HG02840 (cell line): ENCODE measurements at regions not wholly inside any gene's neighbourhood (a gene's known extent, or its start where the extent isn't known, plus 50 kb on each side); places are given as distances from the start of the nearest gene placed in this dataset.

Experiments used
- ATAC-seq: cut with Tn5 transposase; IDR thresholded peaks from one replicate; pipeline ENCODE4 v1.9.1; 2021; ENCODE audit warnings: mild to moderate bottlenecking, moderate library complexity, moderate number of reproducible peaks; ENCODE audit not compliant: unreplicated experiment, low FRiP score

- no peak for ATAC-seq
Observed at GRCh38 chr12:43294916-43295315, 257.1 kb downstream of the ADAMTS20 start.

GRCh38 chr12:43294147-43294546 lies 257.9 kb downstream of the ADAMTS20 start:
- ATAC-seq = no peak

DNA sequence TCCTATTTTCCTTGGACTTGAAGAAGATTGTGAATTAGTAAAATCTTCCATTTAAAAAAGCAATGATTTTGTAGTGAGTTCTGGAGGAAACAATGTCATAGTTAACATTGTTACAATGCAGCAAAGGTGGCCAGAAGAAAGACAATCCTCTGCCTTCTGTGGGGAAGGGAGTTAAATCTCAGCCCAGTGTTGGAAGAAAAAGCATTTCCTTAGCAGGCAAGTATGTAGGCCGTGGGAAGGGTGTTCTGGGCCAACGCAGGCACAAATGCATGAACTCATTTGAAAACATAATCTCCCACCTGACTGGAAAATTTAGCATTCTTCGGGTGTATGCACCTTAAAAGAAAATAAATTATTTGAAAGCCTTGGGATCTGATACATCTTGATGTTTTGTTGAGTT lies 258.6 kb downstream of the ADAMTS20 start:
- ATAC-seq = no peak

GRCh38 chr12:43292699-43293098 lies 259.3 kb downstream of the ADAMTS20 start:
- no peak for ATAC-seq

DNA sequence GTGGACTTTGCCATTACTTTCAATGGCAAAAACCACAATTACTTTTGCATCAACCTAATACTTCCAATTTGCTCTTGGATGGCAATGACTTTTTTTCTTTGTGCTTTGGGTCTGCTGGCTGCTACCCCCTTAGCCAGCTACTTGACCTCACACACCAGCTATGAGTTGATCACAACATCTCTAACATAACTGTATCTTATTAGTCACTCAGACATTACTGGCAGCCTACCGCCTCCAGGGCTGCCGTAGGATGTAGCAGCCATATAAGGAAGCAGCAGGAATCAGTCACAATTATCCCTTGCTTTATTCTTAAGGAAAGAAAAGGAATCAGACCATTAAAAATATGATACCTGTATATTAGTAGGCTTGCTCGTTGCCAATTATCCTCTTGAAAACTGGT lies 260.5 kb downstream of the ADAMTS20 start:
- ATAC-seq = no peak

DNA sequence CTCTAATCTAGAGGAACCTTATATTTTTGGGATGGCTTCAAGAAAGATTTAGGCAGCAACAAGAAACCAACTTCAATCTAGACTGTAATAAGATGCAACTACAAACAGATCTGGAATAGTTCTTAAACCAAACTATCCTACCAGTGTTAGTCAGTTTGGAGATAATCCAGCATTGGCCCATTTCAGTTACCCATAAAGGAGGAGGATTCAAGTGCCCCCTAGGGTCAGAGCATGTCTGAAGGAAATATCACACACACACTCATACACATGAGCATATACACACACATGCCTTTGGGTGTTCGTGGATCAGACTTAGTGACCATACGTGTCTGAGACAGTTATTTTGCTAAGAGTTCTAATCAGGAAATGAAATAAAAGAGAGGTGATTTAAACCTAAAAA lies 261.2 kb downstream of the ADAMTS20 start:
- no peak for ATAC-seq

DNA sequence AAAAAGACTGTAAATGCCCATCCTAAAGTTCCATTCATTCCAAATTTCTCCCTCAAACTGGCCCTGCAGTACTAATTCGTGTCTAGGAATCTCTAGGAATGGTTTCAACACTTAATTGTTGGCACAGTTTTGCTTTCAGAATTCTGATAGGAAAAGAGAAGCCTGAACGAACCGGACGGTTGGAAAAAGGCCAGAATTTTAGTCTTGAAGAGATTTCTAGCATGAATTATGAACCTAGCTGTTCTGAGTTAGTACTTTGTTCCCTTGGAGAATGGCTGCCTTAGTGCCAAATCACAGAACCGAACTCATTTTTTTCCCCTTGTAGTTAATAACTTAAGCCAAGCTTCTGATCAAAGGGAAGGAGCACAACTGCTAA lies 262.6 kb downstream of the ADAMTS20 start:
- no peak for ATAC-seq

DNA sequence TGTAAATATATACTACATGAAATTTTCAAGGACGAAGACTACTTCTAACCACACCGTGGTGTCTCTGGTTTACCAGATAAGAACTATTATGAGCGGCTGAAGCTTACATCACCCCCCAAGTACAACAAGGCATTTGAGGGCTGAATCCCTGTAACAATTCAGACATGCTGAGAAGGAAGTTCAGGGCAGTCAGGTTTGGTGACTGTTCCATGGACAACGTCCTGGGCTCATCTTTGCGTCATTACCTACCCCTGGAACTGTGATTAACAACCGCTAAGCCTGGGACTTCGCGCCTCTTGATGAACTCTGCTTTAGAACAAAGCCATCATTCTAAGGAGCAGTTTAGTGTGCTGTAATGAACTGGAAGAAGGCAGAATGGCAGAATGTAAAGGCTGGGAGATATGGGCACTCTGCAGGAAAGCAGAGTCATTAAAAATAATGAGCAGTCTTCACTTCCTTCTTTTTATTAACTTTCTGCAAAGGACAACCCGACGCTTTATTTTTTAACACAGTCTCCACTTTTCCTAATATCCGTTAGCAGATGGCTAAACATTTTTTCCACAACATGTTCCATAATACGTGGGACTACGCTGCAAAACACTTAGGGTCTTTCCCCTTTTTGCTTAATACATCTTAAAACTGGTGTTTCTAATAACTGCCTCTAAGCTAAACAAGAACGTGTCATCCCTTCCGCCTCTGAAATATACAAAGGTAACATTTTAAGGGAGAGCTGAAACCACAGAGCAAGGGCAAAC lies 263.2 kb downstream of the ADAMTS20 start:
- ATAC-seq = no peak

DNA sequence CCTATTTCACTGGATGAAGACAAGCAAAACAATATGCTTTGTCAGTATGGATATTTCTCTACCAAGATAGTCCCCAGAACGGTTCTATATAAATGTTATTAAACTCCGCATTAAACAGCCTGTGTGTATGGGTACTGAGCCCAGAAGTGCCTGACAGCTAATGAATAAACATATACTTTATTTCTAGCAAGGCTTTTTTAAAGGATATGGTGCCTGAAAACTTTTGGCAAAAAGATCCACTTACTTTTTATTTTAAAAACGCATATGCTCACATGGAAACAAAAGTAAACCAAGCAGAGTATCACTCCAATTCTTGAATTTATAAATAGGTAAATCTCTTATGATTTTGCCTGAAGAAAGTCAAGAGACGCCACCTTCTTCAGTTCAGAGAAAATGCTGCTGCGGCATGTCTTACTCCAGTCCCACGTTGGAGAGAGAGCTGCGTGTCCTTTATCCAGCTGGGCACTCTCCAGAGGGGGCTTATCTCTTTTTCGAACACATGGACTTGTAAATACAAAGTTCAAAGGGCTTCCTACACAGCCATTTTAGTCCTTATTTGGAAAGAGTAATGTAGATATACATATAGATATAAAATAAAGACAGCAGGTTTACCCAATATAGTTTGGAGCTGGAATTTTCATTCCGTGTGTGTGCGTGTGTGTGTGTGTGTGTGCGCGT lies 264.2 kb downstream of the ADAMTS20 start:
- no peak for ATAC-seq

DNA sequence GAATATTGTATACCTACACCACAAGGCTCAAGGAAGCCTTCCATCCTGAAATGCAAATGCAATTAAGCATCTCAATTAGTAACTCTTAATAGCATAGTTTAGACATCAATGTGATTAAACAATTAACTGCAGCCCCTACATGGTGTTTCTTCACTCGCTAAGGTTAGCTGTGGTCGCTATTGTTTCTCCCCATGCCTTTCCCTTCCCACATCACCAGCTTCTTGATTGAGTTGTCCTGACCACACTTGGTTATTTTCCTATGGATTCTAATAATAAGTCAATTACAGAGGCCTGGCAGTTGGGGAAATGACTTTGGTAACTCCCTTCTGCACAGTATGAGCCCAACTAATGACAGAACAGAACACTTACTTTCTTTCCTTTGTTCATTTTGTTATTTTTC lies 265.0 kb downstream of the ADAMTS20 start:
- no peak for ATAC-seq

DNA sequence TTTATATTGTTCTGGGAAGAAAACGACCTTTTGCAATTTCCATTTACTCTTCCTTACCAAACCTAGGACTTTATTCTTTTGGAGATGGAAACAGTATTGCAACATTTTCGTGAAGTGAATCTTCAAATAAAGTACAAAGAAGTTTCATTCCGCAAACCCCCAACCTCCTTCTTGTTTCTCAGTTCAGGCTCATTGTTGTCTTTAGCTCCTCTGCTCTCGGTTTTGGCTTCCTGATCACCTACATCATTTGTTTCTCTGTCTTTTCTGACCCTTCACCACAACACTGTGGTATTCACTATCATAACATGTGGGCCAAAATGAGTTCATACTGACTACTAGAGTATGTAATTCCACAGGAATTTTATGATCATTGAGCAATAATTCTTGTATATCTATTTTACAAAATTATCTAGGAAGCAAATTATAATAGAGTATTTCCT lies 266.8 kb downstream of the ADAMTS20 start:
- ATAC-seq = no peak

DNA sequence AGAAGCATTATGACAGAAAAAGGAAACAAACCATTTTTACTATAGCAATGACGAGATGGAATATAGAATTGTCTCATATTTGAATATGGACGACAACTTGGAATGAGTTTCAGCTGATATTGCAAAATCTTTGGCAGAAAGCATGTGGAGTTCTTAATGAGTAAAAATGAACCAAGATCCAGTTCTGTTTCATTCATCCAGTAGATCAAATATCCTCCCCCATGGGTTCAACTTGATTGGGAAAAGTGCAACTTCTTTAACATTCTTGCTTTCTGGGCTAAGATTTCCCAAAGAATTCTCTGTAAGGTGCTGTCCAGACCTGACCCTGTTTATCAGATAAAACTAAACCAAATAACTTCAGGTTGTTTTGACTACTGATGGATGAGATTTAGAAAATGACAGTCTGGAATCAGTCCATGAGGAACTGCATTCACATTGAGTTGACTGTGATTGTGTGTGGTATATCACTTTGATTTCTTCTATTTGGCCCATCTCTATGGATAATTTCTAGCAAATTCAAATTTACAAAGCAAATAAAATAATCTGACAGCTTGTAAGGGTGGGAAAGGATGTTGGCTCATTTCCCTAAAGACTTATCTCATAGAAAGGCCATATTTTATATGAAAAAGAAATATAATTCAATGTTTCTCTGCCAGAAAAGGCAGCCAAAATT lies 267.4 kb downstream of the ADAMTS20 start:
- ATAC-seq = no peak

DNA sequence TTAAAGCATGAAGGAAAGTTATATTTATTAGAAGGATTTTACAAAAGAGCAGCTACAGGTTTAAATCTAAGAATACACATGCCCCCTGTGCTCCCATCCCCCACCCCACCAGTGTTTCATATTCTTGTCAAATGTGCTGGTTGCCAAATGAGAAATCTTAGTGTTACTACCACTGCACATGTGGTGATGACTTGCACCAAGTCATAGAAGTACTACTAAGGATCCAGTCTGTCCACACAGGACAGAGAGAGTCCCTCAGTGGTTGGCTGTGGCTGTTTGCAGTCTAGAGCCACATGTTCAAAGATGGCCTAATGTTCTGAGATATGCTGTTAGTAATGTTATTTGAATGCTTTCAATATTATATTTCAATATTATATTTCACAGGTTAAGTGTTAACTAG lies 268.8 kb downstream of the ADAMTS20 start:
- no peak for ATAC-seq

- ATAC-seq = no peak
Observed at GRCh38 chr12:43282106-43282505, 269.9 kb downstream of the ADAMTS20 start.

DNA sequence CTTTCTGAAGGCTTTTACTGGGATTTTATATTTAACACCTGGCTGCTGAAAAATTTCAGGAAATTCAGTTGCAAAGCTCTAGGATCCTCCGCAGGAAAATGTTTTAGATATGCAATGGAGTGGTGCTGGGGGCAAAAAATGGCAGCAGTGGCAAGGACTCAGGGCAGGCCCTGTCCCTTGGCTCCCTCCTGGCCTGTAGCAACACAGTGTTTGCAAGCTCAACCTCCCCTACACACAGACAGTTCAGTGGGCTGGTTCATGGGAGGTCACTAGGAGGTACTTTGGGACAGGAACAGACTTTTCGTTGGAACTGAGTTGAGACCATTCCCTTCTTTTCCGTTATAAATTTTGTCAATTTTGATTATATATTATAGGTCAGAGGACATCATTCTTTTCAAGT lies 270.4 kb downstream of the ADAMTS20 start:
- no peak for ATAC-seq

DNA sequence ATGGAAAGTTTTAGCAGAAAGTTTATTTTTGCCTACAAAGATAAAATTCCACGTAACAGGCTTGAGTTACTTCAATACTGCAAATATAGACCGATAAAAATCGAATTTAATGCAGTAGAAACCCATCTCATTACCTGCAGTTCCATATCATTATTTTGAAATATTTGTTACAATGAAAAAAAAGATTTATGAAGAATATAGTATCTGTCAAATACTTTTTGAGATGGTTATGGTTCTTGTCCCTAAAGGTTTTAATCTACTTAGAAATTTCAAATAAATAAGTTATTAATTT lies 273.5 kb downstream of the ADAMTS20 start:
- ATAC-seq = no peak

- ATAC-seq = peak; percentile 81
Observed at GRCh38 chr12:43277651-43278540, 274.1 kb downstream of the ADAMTS20 start.

GRCh38 chr12:43273467-43273866 lies 278.5 kb downstream of the ADAMTS20 start:
- no peak for ATAC-seq

GRCh38 chr12:43271659-43272058 lies 280.3 kb downstream of the ADAMTS20 start:
- no peak for ATAC-seq

DNA sequence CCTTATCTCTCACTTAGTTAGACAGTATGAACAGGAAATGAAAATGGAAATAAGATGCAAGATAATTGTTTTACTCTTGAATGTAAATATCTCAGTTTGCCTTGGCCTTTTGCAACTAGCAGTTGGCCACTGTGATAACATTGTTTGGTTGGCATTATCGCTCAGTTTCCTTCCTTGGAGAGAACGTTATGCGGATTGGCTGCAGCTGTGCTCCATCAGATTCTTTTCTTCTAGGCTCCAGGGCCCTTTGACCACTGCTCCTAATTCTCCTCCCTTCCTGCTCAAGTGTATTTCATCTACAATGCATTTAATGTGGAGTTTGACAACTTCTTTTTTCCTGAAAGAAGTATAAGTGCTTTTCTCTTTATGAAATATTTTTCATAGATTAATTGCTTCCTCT lies 284.2 kb downstream of the ADAMTS20 start:
- ATAC-seq = no peak

DNA sequence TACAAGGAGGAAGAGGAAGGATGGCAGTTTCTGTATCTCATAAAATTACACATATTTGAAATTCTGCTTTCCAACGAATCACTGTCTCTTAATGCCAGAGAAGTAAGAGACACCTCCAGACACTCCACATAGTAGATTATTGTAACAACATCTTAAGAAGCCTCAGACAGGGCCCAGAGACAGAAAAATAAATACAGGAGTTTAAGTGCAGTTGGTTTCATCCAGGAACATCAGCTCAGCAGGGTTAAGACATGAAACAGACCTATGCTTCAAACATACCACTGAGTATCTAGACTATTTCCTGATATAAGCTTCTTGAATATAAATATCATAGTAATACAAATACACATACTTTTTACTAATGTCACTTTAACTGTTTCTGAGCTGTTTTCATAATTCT lies 290.3 kb downstream of the ADAMTS20 start:
- ATAC-seq = no peak
